H1 (cell line): ENCODE measurements at regions not wholly inside any gene's neighbourhood (a gene's known extent, or its start where the extent isn't known, plus 50 kb on each side); places are given as distances from the start of the nearest gene placed in this dataset.

Experiments used
- CTCF ChIA-PET: fragments of 300-600 bp; sonication (Branson Sonifier 250); formaldehyde crosslinking; loops from one replicate; lab custom pipeline; 2021; ENCODE audit not compliant: partially characterized antibody; lab: Charles Lee
- POLR2A ChIA-PET: fragments of 300-600 bp; sonication (Branson Sonifier 250); formaldehyde crosslinking; loops from one replicate; lab custom pipeline; 2021; ENCODE audit warnings: inconsistent platforms; ENCODE audit not compliant: partially characterized antibody; lab: Charles Lee
- DNase-seq, 2 experiments: peaks; one replicate each; pipeline versions ENCODE4 v3.0.0 to v3.0.0-alpha.2; 2010 to 2022; ENCODE audit warnings: low spot score in 2 of 2, low read depth in 1 of 2, mixed read lengths in 1 of 2
- FAIRE-seq: peaks from 2 replicates; lab custom pipeline; 2011; peaks lifted over from hg19 to GRCh38; lab: Jason Lieb, UNC
- H2AFZ ChIP-seq: 2 replicates; pipeline ENCODE4 v1.8.1; 2012; ENCODE audit warnings: low read length, inconsistent platforms
- H2AK5ac ChIP-seq: 2 replicates; pipeline ENCODE4 v1.6.1; 2013; ENCODE audit warnings: low read depth, low read length
- H2BK120ac ChIP-seq: replicated peaks from 2 replicates; pipeline ENCODE3; 2013; ENCODE audit warnings: low read depth, low read length, inconsistent platforms
- H2BK12ac ChIP-seq: 2 replicates; pipeline ENCODE4 v1.6.1; 2013; ENCODE audit warnings: low read depth, low read length
- H2BK15ac ChIP-seq: 2 replicates; pipeline ENCODE4 v1.6.1; 2013; ENCODE audit warnings: low read length
- H2BK20ac ChIP-seq: 2 replicates; pipeline ENCODE4 v1.6.1; 2013; ENCODE audit warnings: low read length
- H2BK5ac ChIP-seq: 2 replicates; pipeline ENCODE4 v1.6.1; 2013; ENCODE audit warnings: low read depth, low read length
- H3K14ac ChIP-seq: 2 replicates; pipeline ENCODE4 v1.6.1; 2013; ENCODE audit warnings: inconsistent platforms; ENCODE audit not compliant: insufficient read length
- H3K18ac ChIP-seq: 2 replicates; pipeline ENCODE4 v1.6.1; 2013; ENCODE audit warnings: low read length; ENCODE audit errors: extremely low read depth
- H3K23ac ChIP-seq: 2 replicates; pipeline ENCODE4 v1.6.1; 2013; ENCODE audit warnings: inconsistent platforms; ENCODE audit not compliant: insufficient read length
- H3K23me2 ChIP-seq: 2 replicates; pipeline ENCODE4 v1.6.1; 2013; ENCODE audit warnings: low read depth, low read length
- H3K27ac ChIP-seq: 2 replicates; pipeline ENCODE4 v1.6.1; 2011; ENCODE audit warnings: low read depth, low read length, inconsistent platforms
- H3K27me3 ChIP-seq, 4 experiments: replicated peaks in 1 of 4; 1 replicate in 1 of 4; 2 replicates in 3 of 4; pipeline versions ENCODE4 v1.6.1 to v1.8.1; 2011 to 2013; ENCODE audit warnings: low read length in 3 of 4, mild to moderate bottlenecking in 3 of 4, inconsistent platforms in 2 of 4, mixed read lengths in 2 of 4, moderate library complexity in 1 of 4; ENCODE audit not compliant: control insufficient read depth in 3 of 4, insufficient read depth in 3 of 4; ENCODE audit errors: extremely low read depth in 1 of 4
- H3K36me3 ChIP-seq, 4 experiments: 2 replicates each; pipeline versions ENCODE4 v1.6.1 to v1.8.1; 2011 to 2013; ENCODE audit warnings: mild to moderate bottlenecking in 4 of 4, low read length in 3 of 4, moderate library complexity in 2 of 4, control low read depth in 1 of 4, inconsistent platforms in 1 of 4; ENCODE audit not compliant: insufficient read depth in 4 of 4, control insufficient read depth in 2 of 4
- H3K4ac ChIP-seq: replicated peaks from 2 replicates; pipeline ENCODE3; 2013; ENCODE audit warnings: low read length, low read depth, mixed read lengths, inconsistent platforms; ENCODE audit not compliant: insufficient read length
- H3K4me1 ChIP-seq, 4 experiments: replicated peaks in 1 of 4; 1 replicate in 1 of 4; 2 replicates in 3 of 4; pipeline versions ENCODE4 v1.6.1 to v1.8.1; 2011 to 2013; ENCODE audit warnings: low read length in 3 of 4, inconsistent platforms in 2 of 4, mixed read lengths in 1 of 4; ENCODE audit not compliant: insufficient read depth in 4 of 4, control insufficient read depth in 3 of 4
- H3K4me2 ChIP-seq, 2 experiments: 2 replicates each; pipeline versions ENCODE4 v1.6.1 to v1.8.1; 2011 to 2013; ENCODE audit warnings: low read depth in 2 of 2, low read length in 2 of 2, control low read depth in 1 of 2, inconsistent platforms in 1 of 2, mild to moderate bottlenecking in 1 of 2; ENCODE audit not compliant: insufficient read depth in 1 of 2
- H3K4me3 ChIP-seq, 4 experiments: fragments of 200-600, 300-600 bp in 1 of 4; sonication (generic), shearing (Covaris generic), sonication (Bioruptor Twin) in 1 of 4; 2 replicates each; pipeline versions ENCODE4 v1.5.1 to v1.8.1; 2011 to 2016; ENCODE audit warnings: low read length in 4 of 4, low read depth in 3 of 4, control low read depth in 2 of 4, inconsistent platforms in 2 of 4, mild to moderate bottlenecking in 2 of 4, mixed read lengths in 1 of 4, moderate library complexity in 1 of 4; ENCODE audit not compliant: insufficient read depth in 2 of 4; ENCODE audit errors: extremely low read depth in 1 of 4
- H3K56ac ChIP-seq: replicated peaks from 2 replicates; pipeline ENCODE3; 2013; ENCODE audit warnings: low read depth, mild to moderate bottlenecking, mixed read lengths, low read length, inconsistent platforms; ENCODE audit not compliant: insufficient read length
- H3K79me1 ChIP-seq: 2 replicates; pipeline ENCODE4 v1.6.1; 2013; ENCODE audit warnings: low read depth, low read length, control low read depth
- H3K79me2 ChIP-seq, 2 experiments: 2 replicates each; pipeline versions ENCODE4 v1.6.1 to v1.8.1; 2012 to 2013; ENCODE audit warnings: low read length in 2 of 2, mild to moderate bottlenecking in 2 of 2, inconsistent platforms in 1 of 2; ENCODE audit not compliant: insufficient read depth in 2 of 2, control insufficient read depth in 1 of 2
- H3K9ac ChIP-seq, 4 experiments: replicated peaks in 1 of 4; 1 replicate in 1 of 4; 2 replicates in 3 of 4; pipeline versions ENCODE4 v1.6.1 to v1.8.1; 2011 to 2013; ENCODE audit warnings: low read depth in 3 of 4, low read length in 3 of 4, control low read depth in 2 of 4, mild to moderate bottlenecking in 2 of 4, moderate library complexity in 2 of 4, inconsistent platforms in 1 of 4; ENCODE audit errors: extremely low read depth in 1 of 4
- H3K9me3 ChIP-seq, 2 experiments: 2 replicates each; pipeline versions ENCODE4 v1.6.1 to v1.8.1; 2012 to 2013; ENCODE audit warnings: mild to moderate bottlenecking in 2 of 2, moderate library complexity in 2 of 2, control low read depth in 1 of 2, inconsistent platforms in 1 of 2, low read depth in 1 of 2, low read length in 1 of 2, mixed read lengths in 1 of 2; ENCODE audit not compliant: insufficient read depth in 2 of 2
- H4K20me1 ChIP-seq, 2 experiments: replicated peaks in 1 of 2; 2 replicates each; pipeline versions ENCODE3 to v1.8.1; 2011 to 2013; ENCODE audit warnings: inconsistent platforms in 2 of 2, low read length in 2 of 2, mild to moderate bottlenecking in 1 of 2; ENCODE audit not compliant: insufficient read depth in 2 of 2, control insufficient read depth in 1 of 2
- H4K5ac ChIP-seq: 2 replicates; pipeline ENCODE4 v1.6.1; 2013; ENCODE audit warnings: low read length, low read depth, mixed read lengths, inconsistent platforms; ENCODE audit not compliant: insufficient read length
- H4K8ac ChIP-seq: 2 replicates; pipeline ENCODE4 v1.8.0; 2013; ENCODE audit warnings: mild to moderate bottlenecking, moderate library complexity, low read length, inconsistent platforms; ENCODE audit not compliant: insufficient read depth; ENCODE audit errors: extremely low read depth
- H4K91ac ChIP-seq: replicated peaks from 2 replicates; pipeline ENCODE3; 2013; ENCODE audit warnings: low read length, mixed read lengths, inconsistent platforms; ENCODE audit not compliant: insufficient read length
- EGR1 ChIP-seq: IDR thresholded peaks from 2 replicates; pipeline ENCODE4 v1.6.1; 2011; ENCODE audit warnings: low read depth, low read length, borderline replicate concordance
- JUN ChIP-seq: IDR thresholded peaks from 2 replicates; pipeline ENCODE4 v1.6.1; 2011; ENCODE audit warnings: low read depth, mild to moderate bottlenecking, improper control_type of control experiment, low read length
- WGBS, 2 experiments: shearing (Covaris generic) in 1 of 2; methylation state at CpG; one replicate each; pipeline versions ENCODE4 v1.1.6 to v1.1.7; 2013 to 2015; ENCODE audit warnings: low lambda C conversion rate in 2 of 2, mixed read lengths in 2 of 2, inconsistent platforms in 1 of 2, low coverage in 1 of 2, missing lambda C conversion rate in 1 of 2; ENCODE audit not compliant: insufficient replicate concordance in 2 of 2, insufficient coverage in 1 of 2, insufficient read length in 1 of 2; ENCODE audit errors: extremely low coverage in 1 of 2, missing lambda C conversion rate in 1 of 2; 5-methylcytosine and 5-hydroxymethylcytosine counted together

DNA sequence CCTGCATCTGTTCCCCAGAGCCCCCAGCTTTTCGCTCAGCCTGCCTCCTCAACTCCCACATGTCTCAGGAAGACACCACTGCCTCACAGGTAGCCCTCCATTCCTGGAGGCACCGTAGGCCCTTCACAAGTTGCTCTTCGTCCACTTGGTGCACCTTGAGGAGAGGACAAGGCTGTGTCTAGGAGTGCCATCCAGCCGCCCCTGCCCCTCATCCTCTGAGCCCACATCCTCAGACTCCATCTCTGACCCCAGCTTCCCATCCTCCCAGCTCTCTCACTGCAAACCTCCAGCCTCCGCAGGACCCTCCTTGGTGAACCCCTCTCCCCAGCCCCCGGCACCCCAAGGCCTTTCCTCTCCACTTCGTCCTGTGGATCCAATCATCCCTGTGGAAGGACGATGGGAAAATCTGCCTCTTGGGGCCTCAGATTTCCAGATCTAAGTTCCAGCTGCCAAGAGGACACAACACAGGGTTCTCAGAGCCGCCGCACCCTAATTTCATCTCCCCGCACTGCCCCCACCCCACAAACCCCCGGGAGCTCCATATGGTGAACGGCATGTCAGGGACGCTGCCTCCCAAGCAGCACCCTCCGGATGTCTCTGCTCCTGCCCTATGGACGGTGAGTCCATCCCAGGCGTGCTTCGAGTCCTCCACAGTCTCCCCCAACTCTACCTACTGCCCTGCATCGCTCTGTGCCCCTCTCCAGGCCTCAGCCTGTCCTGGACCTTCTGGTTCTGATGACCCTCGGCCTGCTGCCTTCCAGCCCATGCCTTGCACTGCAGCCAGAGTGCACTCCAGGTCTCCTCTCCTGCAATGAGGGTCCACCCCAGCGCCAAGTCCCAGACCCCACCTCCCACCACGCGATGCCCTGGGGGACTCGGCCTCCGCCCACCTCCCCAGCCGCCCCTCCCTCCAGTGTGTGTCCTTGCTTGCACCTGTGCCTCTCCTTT lies 314.1 kb upstream of the DIO3 start:
- Histone ChIP-seq H2BK20ac (no peak overlapping the region), H3K4me1 (peaks cover 0 to 3% (median 0%) of the 10 kb centered on the region in 4 experiments; a peak in 1 of 7 replicates), H4K20me1 (no peaks in the 10 kb centered on the region), H2BK5ac (no peak overlapping the region), H4K91ac (no peak overlapping the region), H3K79me2 (no peaks in the 10 kb centered on the region), H3K4me2 (no peak overlapping the region), H3K27me3 (no peaks in the 10 kb centered on the region; a peak in 1 of 7 replicates), H3K9ac (no peak overlapping the region), H2BK15ac (no peak overlapping the region), H4K5ac (no peak overlapping the region), H3K4me3 (no peak overlapping the region), H3K18ac (no peak overlapping the region), H2AK5ac (no peak overlapping the region), H4K8ac (no peak overlapping the region), H3K23ac (no peak overlapping the region), H2BK120ac (no peak overlapping the region), H3K79me1 (no peaks in the 10 kb centered on the region), H2BK12ac (no peak overlapping the region), H3K14ac (no peak overlapping the region), H3K23me2 (peaks cover 12% of the 10 kb centered on the region; the same call in 1 of the 2 replicates), H3K27ac (no peak overlapping the region), H3K36me3 (no peaks in the 10 kb centered on the region), H3K9me3 (no peaks in the 10 kb centered on the region; a peak in 1 of 4 replicates), H3K4ac (no peak overlapping the region), H3K56ac (no peak overlapping the region), H2AFZ (no peak overlapping the region)
- ChIA-PET CTCF (interaction anchor here (0.6 kb wide), 1 partner anchor 342 kb away, joined by 3 read pairs; no protein-coding TSS in a partner anchor), POLR2A (no interaction called here)
- WGBS, 2 experiments: 91% methylated on average over 23 of the region's 26 CpGs; no CpG with 5 or more reads in 1 of the 2 experiments
- peak in 1 of 2 experiments; percentile 23 for DNase-seq
- FAIRE-seq: no peak
- no peak for TF ChIP-seq EGR1
- TF ChIP-seq JUN: no peak
